Fibroblast of villous mesenchyme (primary cell): ENCODE measurements at regions not wholly inside any gene's neighbourhood (a gene's known extent, or its start where the extent isn't known, plus 50 kb on each side); places are given as distances from the start of the nearest gene placed in this dataset.

ENCODE experiments used
- DNase-seq: peaks from one replicate; pipeline ENCODE4 v3.0.0-alpha.2; 2010; ENCODE audit warnings: low read depth
- H3K4me3 ChIP-seq: 2 replicates; pipeline ENCODE4 v1.5.1; 2011; ENCODE audit warnings: low read depth, mild to moderate bottlenecking, low read length
- CTCF ChIP-seq: IDR thresholded peaks from 2 replicates; pipeline ENCODE4 v1.5.1; 2012; ENCODE audit warnings: low read depth, mild to moderate bottlenecking, low read length; ENCODE audit not compliant: insufficient read depth

GRCh38 chr20:10906834-10907233 lies 233.0 kb upstream of the JAG1 start:
- DNase-seq: peak; percentile 13
- TF ChIP-seq CTCF: no peak
- no peak overlapping the region for H3K4me3 ChIP-seq

DNA sequence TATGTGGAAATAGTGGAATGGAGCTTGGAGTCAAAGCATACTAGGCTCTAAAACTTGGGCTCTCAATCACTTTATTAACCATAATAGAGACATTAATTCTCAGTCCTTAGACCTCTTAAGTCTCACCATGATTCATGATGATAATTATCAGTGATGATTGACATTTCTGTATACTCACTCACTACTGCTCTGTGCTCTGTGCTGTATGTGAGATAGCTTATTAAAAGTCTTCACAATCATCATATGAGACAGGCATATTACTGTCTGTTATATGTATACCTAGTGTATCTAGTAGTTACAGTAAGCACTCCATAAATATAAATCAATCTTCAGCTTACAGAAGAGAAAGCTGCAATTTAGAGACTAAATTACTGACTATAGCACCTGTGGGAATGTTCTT lies 236.0 kb upstream of the JAG1 start:
- no peak for DNase-seq
- no peak for TF ChIP-seq CTCF
- H3K4me3 ChIP-seq: no peak overlapping the region

DNA sequence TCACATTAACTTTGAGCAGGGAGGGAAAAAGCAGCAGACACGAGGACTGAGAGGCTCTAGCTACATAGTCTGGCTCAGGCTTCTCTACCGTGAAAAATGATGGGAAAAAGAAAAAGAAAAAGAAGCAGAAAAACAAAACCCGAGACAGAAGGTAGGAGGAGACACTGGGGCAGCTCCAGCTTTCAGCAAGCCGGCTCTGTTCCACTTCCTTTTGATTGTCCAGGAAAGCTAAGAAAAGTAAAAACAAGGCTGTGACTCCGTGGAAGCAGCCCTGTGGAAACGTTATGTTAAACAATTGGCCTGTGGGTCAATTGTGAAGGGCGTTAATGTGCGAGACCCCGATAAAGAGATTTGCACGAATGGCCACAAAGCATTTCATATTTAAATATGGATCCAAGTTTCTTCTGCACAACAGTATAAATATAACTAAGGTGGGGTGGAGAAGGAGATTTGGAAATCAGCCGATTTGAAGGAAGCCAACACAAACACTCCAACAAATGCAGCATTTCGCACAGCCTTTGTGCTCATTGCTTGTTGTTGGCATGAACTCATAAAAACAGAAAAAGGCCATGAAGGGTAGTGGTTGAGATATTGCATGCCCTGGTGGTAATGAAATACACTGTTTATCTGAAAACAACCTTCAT lies 236.9 kb upstream of the JAG1 start:
- no peak overlapping the region for H3K4me3 ChIP-seq
- peak; percentile 9 for TF ChIP-seq CTCF
- no peak for DNase-seq

GRCh38 chr20:10911298-10911697 lies 237.5 kb upstream of the JAG1 start:
- DNase-seq: no peak
- no peak overlapping the region for H3K4me3 ChIP-seq
- TF ChIP-seq CTCF: no peak

- TF ChIP-seq CTCF: no peak
- no peak overlapping the region for H3K4me3 ChIP-seq
- DNase-seq: no peak
Measured at GRCh38 chr20:10915815-10916214, 242.0 kb upstream of the JAG1 start.

GRCh38 chr20:10916312-10916711 lies 242.5 kb upstream of the JAG1 start:
- DNase-seq: no peak
- no peak for TF ChIP-seq CTCF
- no peak overlapping the region for H3K4me3 ChIP-seq

- DNase-seq: no peak
- TF ChIP-seq CTCF: no peak
- no peak overlapping the region for H3K4me3 ChIP-seq
Measured at GRCh38 chr20:10917826-10918225, 244.0 kb upstream of the JAG1 start.
